ENCODE measurements at regions not wholly inside any gene's neighbourhood (a gene's known extent, or its start where the extent isn't known, plus 50 kb on each side); places are given as distances from the start of the nearest gene placed in this dataset.

GRCh38 chr14:21725250-21725649 lies 51.6 kb upstream of the OR4E1 start:
- no peak for TF ChIP-seq CTCF (IDR thresholded peaks at IDR 0.05)
- TF ChIP-seq EZH2 (IDR thresholded peaks at IDR 0.05; ENCODE audit: borderline replicate concordance, insufficient read depth, low read depth, low read length, poor library complexity, severe bottlenecking), result no peak
